ENCODE measurements at regions not wholly inside any gene's neighbourhood (a gene's known extent, or its start where the extent isn't known, plus 50 kb on each side); places are given as distances from the start of the nearest gene placed in this dataset.
A peak's percentile ranks its signal among the peaks of the same experiment; 100 is the strongest.
"Not testable (repeated sequence)": the region's sequence is repeated elsewhere in the genome, so short reads cannot be mapped to it uniquely, and the experiment has no call there.

- DNase-seq (no peak), ATAC-seq (peak; percentile 84 to 96 (median 93))
- H3K4me3 ChIP-seq, result no peak overlapping the region
- intact Hi-C loops (cut with DNase I), result no loop called here
- H3K27me3 ChIP-seq, result no peaks in the 10 kb centered on the region
- no peaks in the 10 kb centered on the region for H3K36me3 ChIP-seq
- H3K4me1 ChIP-seq, result no peaks in the 10 kb centered on the region
- H3K9me3 ChIP-seq, result no peaks in the 10 kb centered on the region
- H3K27ac ChIP-seq, result no peak overlapping the region
- TF ChIP-seq, protein P1, sequence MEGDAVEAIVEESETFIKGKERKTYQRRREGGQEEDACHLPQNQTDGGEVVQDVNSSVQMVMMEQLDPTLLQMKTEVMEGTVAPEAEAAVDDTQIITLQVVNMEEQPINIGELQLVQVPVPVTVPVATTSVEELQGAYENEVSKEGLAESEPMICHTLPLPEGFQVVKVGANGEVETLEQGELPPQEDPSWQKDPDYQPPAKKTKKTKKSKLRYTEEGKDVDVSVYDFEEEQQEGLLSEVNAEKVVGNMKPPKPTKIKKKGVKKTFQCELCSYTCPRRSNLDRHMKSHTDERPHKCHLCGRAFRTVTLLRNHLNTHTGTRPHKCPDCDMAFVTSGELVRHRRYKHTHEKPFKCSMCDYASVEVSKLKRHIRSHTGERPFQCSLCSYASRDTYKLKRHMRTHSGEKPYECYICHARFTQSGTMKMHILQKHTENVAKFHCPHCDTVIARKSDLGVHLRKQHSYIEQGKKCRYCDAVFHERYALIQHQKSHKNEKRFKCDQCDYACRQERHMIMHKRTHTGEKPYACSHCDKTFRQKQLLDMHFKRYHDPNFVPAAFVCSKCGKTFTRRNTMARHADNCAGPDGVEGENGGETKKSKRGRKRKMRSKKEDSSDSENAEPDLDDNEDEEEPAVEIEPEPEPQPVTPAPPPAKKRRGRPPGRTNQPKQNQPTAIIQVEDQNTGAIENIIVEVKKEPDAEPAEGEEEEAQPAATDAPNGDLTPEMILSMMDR (IDR thresholded peaks at IDR 0.05), result peak; percentile 49 to 65 (median 58)
- no peak for TF ChIP-seq POLR2A (IDR thresholded peaks at IDR 0.05)
- WGBS (ENCODE audit: insufficient coverage, low coverage, low lambda C conversion rate, missing lambda C conversion rate), result 16% methylated on average over 5 of the region's 5 CpGs
Observed at GRCh38 chr5:36777105-36777757, 99.3 kb upstream of the NIPBL start.

DNA sequence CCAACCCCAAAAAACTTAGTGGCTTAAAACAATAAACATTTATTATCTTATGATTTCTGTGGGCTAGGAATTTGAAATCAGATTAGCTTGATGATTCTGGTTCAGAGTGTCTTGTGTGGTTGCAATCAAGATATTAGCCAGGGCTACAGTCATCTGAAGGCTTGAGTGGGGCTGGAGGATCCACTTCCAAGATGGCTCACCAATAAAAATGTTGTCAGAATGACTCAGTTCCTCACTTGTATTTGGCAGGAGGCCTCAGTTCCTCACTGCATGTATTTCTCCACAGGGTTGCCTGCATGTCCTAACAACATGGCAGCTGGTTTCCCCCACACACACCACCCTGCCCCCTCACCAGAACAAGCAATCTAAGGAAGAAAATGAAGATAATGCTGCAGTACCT, 98.2 kb upstream of the NIPBL start:
- H3K4me1 ChIP-seq, result no peaks in the 10 kb centered on the region
- no peak overlapping the region for H3K27ac ChIP-seq
- TF ChIP-seq POLR2A (IDR thresholded peaks at IDR 0.05), result no peak
- TF ChIP-seq, protein P1 (IDR thresholded peaks at IDR 0.05), result no peak
- DNase-seq, result no peak
- intact Hi-C loops (cut with DNase I), result no loop called here
- H3K4me3 ChIP-seq, result no peak overlapping the region
- ATAC-seq, result no peak
- no peaks in the 10 kb centered on the region for H3K27me3 ChIP-seq
- H3K9me3 ChIP-seq, result no peaks in the 10 kb centered on the region
- no peaks in the 10 kb centered on the region for H3K36me3 ChIP-seq

- not testable (repeated sequence) for DNase-seq
Observed at GRCh38 chr5:36782612-36783011, 94.0 kb upstream of the NIPBL start.

GRCh38 chr5:36786448-36787012, 90.0 kb upstream of the NIPBL start:
- Histone ChIP-seq H3K27me3 (no peaks in the 10 kb centered on the region), H3K27ac (no peak overlapping the region), H3K4me1 (peaks cover 0 to 35% (median 8%) of the 10 kb centered on the region in 4 donors), H3K9me3 (no peaks in the 10 kb centered on the region), H3K36me3 (no peaks in the 10 kb centered on the region), H3K4me3 (no peak overlapping the region)
- intact Hi-C loops (cut with DNase I), result no loop called here
- peak in 3 of 4 donors; percentile 21 to 25 (median 21) for ATAC-seq
- peak in 1 of 3 donors; percentile 21 for DNase-seq
- TF ChIP-seq, protein P1 (IDR thresholded peaks at IDR 0.05), result no peak
- no peak for TF ChIP-seq POLR2A (IDR thresholded peaks at IDR 0.05)
- WGBS (ENCODE audit: insufficient coverage, low coverage, low lambda C conversion rate, missing lambda C conversion rate), result 18% methylated on average over 1 of the region's 1 CpG

More at GRCh38 chr5:36782612-36783011, 94.0 kb upstream of the NIPBL start:
- H3K27me3 ChIP-seq; H3K9me3 ChIP-seq; H3K4me3 ChIP-seq; H3K36me3 ChIP-seq; H3K27ac ChIP-seq; ATAC-seq; intact Hi-C loops (cut with DNase I): not testable (repeated sequence)
- peaks cover 0 to 18% (median 1%) of the 10 kb centered on the region in 4 donors for H3K4me1 ChIP-seq
- no CpG with 5 or more reads among the region's 26 CpGs for WGBS (ENCODE audit: insufficient coverage, low coverage, low lambda C conversion rate, missing lambda C conversion rate)

DNA sequence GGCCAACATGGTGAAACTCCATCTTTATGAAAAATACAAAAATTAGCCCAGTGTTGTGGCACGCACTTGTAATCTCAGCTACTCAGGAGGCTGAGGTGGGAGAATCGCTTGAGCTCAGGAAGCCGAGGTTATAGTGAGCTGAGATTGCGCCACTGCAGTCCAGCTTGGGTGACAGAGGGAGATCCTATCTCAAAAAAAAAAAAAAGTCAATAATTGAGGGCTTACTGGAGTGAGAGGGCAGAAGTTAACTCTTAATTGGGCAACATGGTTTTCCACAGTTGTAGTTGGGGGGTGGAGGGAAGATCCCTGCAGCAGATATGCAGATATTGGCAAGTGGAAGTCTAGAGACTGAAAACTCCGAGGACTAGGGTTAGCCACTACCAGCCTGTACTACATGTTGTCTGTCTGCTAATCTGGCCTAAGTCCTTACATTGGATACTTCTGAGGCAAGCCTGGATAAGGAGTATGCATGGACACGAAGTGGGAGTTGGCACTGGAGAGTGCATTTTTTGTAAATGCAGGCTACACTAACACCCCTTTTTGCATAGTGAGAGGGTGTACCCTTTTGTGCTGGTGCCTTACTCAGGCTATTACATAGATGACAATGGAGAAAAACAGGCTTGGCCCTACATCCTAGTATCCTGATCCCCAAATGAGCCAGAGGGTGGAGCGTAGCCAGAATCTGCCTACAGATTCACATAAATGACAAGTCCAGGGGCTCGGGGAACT, 89.0 kb upstream of the NIPBL start:
- Histone ChIP-seq H3K36me3 (no peaks in the 10 kb centered on the region), H3K4me1 (peaks cover 0 to 35% (median 8%) of the 10 kb centered on the region in 4 donors), H3K27me3 (no peaks in the 10 kb centered on the region), H3K27ac (no peak overlapping the region), H3K4me3 (no peak overlapping the region), H3K9me3 (no peaks in the 10 kb centered on the region)
- DNase-seq (peak in 2 of 3 donors; percentile 40 to 64), ATAC-seq (peak; percentile 72 to 84 (median 78))
- intact Hi-C loops (cut with DNase I), result no loop called here
- WGBS (ENCODE audit: insufficient coverage, low coverage, low lambda C conversion rate, missing lambda C conversion rate), result 38% methylated on average over 8 of the region's 8 CpGs
- TF ChIP-seq, protein P1 (IDR thresholded peaks at IDR 0.05), result no peak
- no peak for TF ChIP-seq POLR2A (IDR thresholded peaks at IDR 0.05)
